CD4-positive, alpha-beta T cell treated with Interleukin-21 for 1 hour (primary cell): ENCODE measurements at regions not wholly inside any gene's neighbourhood (a gene's known extent, or its start where the extent isn't known, plus 50 kb on each side); places are given as distances from the start of the nearest gene placed in this dataset.
"Not testable (repeated sequence)": the region's sequence is repeated elsewhere in the genome, so short reads cannot be mapped to it uniquely, and the experiment has no call there.

Experiments used
- DNase-seq: peaks from one replicate; pipeline ENCODE4 v3.0.0-alpha.2; 2020

DNA sequence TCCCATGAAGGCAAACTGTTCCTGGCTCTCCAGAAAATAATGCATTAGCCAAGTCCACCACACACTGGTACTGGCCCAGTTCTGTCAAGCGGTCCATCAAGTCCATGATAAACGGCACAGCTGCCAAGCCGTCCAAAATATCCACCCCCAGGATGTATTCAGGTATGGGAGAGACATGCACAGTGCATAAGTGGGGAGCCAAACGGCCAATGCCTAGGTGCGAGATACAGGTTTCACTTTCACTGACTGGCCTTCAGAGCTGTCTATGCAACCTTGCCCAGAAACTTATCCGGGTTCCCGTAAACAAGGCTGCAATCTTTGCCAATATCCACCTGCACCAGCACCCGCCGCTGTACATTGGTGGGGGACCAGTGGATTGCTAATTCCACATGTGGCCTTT, 795.8 kb downstream of the EFNA5 start:
- no peak for DNase-seq

- DNase-seq: no peak
Observed at GRCh38 chr5:106874531-106874930, 796.2 kb downstream of the EFNA5 start.

DNA sequence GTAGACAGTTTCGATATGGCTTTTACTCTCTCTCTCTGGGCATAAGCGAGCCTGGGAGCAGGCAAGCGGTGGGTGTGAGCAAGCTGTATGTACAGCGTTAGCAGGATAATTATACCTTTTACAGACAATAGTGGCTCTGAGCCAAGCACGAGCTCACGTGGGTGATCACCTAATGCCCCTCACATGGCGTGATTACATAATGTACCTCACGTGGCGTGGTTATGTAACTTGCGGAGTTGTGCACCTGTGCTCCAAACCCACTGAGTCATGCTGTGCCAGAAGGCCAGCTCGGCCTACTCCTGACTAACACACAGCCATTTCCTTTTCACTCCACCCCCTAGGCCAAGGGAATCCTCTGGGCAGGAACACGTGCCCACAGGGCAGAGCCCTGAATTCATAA, 797.2 kb downstream of the EFNA5 start:
- no peak for DNase-seq

GRCh38 chr5:106865279-106865678, 805.5 kb downstream of the EFNA5 start:
- DNase-seq: no peak

- DNase-seq: no peak
Observed at GRCh38 chr5:106862450-106863193, 808.1 kb downstream of the EFNA5 start.

GRCh38 chr5:106860398-106861044, 810.2 kb downstream of the EFNA5 start:
- no peak for DNase-seq

- no peak for DNase-seq
Observed at GRCh38 chr5:106858616-106859015, 812.1 kb downstream of the EFNA5 start.

DNA sequence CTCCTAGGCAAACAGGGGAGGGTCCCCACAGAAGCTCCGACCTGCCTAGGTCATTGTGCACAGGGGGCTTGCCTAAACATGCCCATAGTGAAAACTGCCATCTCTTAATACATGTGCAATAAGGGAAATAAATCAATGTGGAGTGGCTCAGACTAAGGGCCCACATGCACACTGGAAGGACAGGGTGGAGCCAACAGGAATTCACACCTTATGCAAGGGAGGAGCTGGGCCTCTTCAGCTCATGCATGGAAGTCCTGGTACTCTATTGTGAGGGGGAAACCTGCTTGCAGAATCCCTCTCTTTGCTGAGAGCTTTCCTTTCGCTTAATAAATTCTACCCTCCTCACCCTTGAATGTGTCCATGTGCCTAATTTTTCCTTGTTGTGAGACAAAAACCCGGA, 815.8 kb downstream of the EFNA5 start:
- DNase-seq: no peak

- no peak for DNase-seq
Observed at GRCh38 chr5:106854105-106854687, 816.5 kb downstream of the EFNA5 start.

- no peak for DNase-seq
Observed at GRCh38 chr5:106853266-106853665, 817.5 kb downstream of the EFNA5 start.

- no peak for DNase-seq
Observed at GRCh38 chr5:106849266-106849665, 821.5 kb downstream of the EFNA5 start.

- no peak for DNase-seq
Observed at GRCh38 chr5:106843812-106844416, 826.8 kb downstream of the EFNA5 start.

GRCh38 chr5:106833517-106833916, 837.2 kb downstream of the EFNA5 start:
- no peak for DNase-seq

DNA sequence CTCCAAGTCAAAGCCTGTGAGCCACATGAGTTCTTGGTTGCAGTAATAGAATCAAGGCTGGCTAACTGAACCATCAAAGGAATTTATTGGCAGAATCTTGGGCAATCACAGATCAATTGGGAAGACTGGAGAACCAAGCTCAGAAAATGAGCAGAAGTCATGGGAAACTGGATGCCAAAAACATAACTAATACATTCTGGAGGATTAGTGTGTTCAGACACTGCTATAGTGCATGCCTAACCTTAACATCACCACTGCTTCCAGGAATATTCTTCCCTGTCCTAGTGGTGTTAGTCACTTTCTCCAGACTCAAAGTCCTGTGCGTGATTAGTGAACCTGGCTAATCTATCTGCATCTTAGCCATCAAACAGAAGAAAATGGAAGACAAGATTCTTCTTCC, 843.7 kb downstream of the EFNA5 start:
- DNase-seq: no peak

DNA sequence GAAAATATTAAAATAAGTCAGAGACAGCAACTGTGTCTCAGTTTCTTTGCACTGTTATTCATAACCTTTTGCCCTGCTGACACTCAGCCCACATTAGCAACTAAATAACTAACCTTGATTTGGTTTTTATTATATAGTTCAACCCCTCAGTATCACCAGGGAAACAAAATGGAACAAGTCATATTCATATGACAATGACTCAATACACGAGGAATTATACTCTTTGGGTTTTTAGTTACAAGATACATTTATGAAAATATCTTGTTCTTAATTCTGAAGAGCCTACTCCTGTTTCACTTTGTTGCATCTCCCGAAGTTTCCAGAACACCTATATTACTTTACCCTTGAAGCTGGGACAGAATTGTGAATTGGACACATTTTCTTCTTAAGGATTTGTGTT, 845.4 kb downstream of the EFNA5 start:
- no peak for DNase-seq

- no peak for DNase-seq
Observed at GRCh38 chr5:106822851-106823250, 847.9 kb downstream of the EFNA5 start.

GRCh38 chr5:106818552-106818951, 852.2 kb downstream of the EFNA5 start:
- DNase-seq: no peak

- no peak for DNase-seq
Observed at GRCh38 chr5:106814961-106815360, 855.8 kb downstream of the EFNA5 start.

DNA sequence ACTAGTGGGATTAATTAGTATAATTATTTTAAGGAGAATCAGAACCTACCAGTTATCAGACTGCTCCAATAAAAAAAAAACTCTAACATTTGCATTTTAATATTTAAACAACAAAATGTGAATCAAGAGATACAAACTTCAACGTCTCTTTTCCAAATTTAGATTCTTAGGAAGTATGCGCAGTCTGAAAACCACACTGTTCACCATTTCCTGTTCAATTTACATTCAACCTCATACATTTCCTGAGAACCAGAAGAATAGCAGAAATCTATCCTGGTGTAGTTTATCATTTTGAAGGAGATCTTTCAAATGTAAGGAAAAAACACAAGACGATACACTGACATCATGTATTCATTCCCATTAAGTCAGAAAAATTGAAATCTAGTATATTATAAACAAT, 869.2 kb downstream of the EFNA5 start:
- no peak for DNase-seq

GRCh38 chr5:106797996-106798395, 872.7 kb downstream of the EFNA5 start:
- DNase-seq: no peak

DNA sequence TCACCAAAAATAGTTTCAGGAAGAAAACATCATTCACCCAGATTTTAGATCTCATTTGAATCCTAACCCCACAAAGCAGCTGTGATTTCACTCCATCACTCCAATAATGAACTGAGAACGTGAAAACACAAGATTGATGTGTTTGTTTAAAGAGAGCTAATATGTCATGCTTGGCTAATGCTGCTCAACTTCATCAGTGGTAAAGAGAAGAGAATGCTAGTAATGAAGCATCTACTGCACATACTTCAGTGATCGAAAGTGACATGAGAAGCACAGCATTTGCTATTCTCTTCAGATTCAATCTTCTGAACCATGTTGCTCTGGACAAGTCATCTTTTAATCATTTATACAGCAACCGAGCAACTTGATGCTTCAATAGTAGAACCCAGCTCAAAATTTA, 874.7 kb downstream of the EFNA5 start:
- DNase-seq: no peak

GRCh38 chr5:106784846-106785245, 885.9 kb downstream of the EFNA5 start:
- no peak for DNase-seq

DNA sequence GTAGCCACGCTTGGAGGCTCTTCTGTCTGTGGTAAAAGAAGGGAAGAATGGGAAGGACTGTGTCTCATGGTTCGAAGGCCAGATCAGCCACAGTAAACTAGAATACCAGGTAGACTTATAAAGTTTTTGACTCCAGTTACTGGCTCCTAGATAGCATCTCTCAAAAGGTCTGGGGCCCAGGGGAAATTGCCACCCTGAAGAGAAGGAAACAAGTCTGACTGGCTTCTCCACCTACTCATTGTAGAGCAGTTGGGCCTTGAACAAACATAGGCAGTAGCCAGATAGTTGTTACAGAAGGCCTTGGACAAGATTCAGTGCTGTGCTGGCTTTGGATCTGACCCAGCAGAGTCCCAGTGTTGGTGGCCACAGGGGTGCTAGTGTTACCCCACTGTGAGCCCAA, 890.4 kb downstream of the EFNA5 start:
- DNase-seq: no peak

- not testable (repeated sequence) for DNase-seq
Observed at GRCh38 chr5:106776515-106776914, 894.2 kb downstream of the EFNA5 start.
